Vagina (tissue), 2 donors: ENCODE measurements at regions not wholly inside any gene's neighbourhood (a gene's known extent, or its start where the extent isn't known, plus 50 kb on each side); places are given as distances from the start of the nearest gene placed in this dataset.

Experiments
- DNase-seq, 2 donors: peaks; one replicate each; pipeline ENCODE4 v3.0.0-alpha.2; 2017; ENCODE audit errors: extremely low spot score in 2 of 2
- H3K27ac ChIP-seq: fragments of 200-600 bp; sonication (generic); one replicate; pipeline ENCODE4 v1.5.1; 2019
- H3K27me3 ChIP-seq: fragments of 200-600 bp; sonication (generic); one replicate; pipeline ENCODE4 v1.5.1; 2019
- H3K36me3 ChIP-seq, 2 donors: fragments of 200-600 bp; sonication (generic); one replicate each; pipeline ENCODE4 v1.5.1; 2017 to 2019
- H3K4me1 ChIP-seq: fragments of 200-600 bp; sonication (generic); one replicate; pipeline ENCODE4 v1.5.1; 2019
- H3K4me3 ChIP-seq, 2 donors: fragments of 200-600 bp; sonication (generic); 1 replicate in 1 of 2; 2 replicates in 1 of 2; pipeline ENCODE4 v1.5.1; 2016 to 2019
- H3K9me3 ChIP-seq: fragments of 200-600 bp; sonication (generic); one replicate; pipeline ENCODE4 v1.5.1; 2019
- POLR2A ChIP-seq, 2 donors: fragments of 450-650 bp; IDR thresholded peaks; one replicate each; pipeline ENCODE4 v1.6.1; 2017; ENCODE audit warnings: antibody characterized with exemption in 2 of 2, mild to moderate bottlenecking in 2 of 2, moderate library complexity in 2 of 2
- POLR2AphosphoS5 ChIP-seq, 2 donors: sonication (generic); formaldehyde crosslinking; IDR thresholded peaks; one replicate each; pipeline ENCODE4 v1.9.0; 2017; ENCODE audit warnings: antibody characterized with exemption in 2 of 2, mild to moderate bottlenecking in 2 of 2, low read depth in 1 of 2; ENCODE audit not compliant: insufficient read depth in 1 of 2
- intact Hi-C: fragments of 100-400 bp; cut with DNase I; formaldehyde crosslinking; loops from one replicate; pipeline ENCODE4 v1.15.1; 2023
- TF ChIP-seq, protein P1 (sequence below), 3 experiments: fragments of 450-650 bp in 2 of 3; fragments of 200-600 bp in 1 of 3; sonication (generic) in 1 of 3; IDR thresholded peaks; one replicate each; pipeline ENCODE4 v1.5.1; 2017 to 2019; ENCODE audit warnings: antibody characterized with exemption in 3 of 3, mild to moderate bottlenecking in 2 of 3, moderate library complexity in 2 of 3

DNA sequence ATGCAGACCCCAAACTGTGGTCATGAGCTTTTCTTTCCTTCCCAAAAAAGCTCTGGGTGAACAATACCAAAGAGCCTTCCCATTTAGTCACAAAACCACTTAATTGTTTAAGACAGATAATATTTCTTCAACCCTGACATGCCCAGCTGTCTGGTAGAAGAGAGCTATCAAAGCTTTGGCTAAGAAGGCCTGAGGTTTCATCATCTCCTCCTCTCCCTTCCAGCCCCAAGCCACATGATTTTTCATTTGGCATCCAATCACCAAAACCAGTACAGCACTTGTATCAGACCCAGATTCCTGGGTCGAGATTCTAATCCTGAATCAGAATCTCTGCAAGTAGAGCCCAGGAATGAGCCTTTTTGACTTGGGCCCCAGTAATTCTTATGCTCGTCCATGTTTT, 199.6 kb upstream of the TMEM260 start:
- TF ChIP-seq, protein P1, sequence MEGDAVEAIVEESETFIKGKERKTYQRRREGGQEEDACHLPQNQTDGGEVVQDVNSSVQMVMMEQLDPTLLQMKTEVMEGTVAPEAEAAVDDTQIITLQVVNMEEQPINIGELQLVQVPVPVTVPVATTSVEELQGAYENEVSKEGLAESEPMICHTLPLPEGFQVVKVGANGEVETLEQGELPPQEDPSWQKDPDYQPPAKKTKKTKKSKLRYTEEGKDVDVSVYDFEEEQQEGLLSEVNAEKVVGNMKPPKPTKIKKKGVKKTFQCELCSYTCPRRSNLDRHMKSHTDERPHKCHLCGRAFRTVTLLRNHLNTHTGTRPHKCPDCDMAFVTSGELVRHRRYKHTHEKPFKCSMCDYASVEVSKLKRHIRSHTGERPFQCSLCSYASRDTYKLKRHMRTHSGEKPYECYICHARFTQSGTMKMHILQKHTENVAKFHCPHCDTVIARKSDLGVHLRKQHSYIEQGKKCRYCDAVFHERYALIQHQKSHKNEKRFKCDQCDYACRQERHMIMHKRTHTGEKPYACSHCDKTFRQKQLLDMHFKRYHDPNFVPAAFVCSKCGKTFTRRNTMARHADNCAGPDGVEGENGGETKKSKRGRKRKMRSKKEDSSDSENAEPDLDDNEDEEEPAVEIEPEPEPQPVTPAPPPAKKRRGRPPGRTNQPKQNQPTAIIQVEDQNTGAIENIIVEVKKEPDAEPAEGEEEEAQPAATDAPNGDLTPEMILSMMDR (IDR thresholded peaks at IDR 0.05) = no peak
- no peak for TF ChIP-seq POLR2A (IDR thresholded peaks at IDR 0.05)
- no peak for TF ChIP-seq POLR2AphosphoS5 (IDR thresholded peaks at IDR 0.05; ENCODE audit: insufficient read depth in 1 of 2, low read depth in 1 of 2)
- peaks cover 19% of the 10 kb centered on the region for H3K4me1 ChIP-seq
- intact Hi-C loops = no loop called here

GRCh38 chr14:56386024-56386423, 193.6 kb upstream of the TMEM260 start:
- H3K4me3 ChIP-seq = no peak overlapping the region
- no peaks in the 10 kb centered on the region for H3K4me1 ChIP-seq
- H3K36me3 ChIP-seq = no peaks in the 10 kb centered on the region
- H3K27ac ChIP-seq = no peak overlapping the region
- TF ChIP-seq POLR2A (IDR thresholded peaks at IDR 0.05) = no peak
- TF ChIP-seq, protein P1 (IDR thresholded peaks at IDR 0.05) = no peak
- TF ChIP-seq POLR2AphosphoS5 (IDR thresholded peaks at IDR 0.05; ENCODE audit: insufficient read depth in 1 of 2, low read depth in 1 of 2) = no peak
- H3K9me3 ChIP-seq = peaks cover 6% of the 10 kb centered on the region
- DNase-seq = no peak
- intact Hi-C loops = no loop called here
- H3K27me3 ChIP-seq = no peaks in the 10 kb centered on the region

More for the DNA sequence above, 199.6 kb upstream of the TMEM260 start:
- H3K4me3 ChIP-seq = no peak overlapping the region
- H3K27me3 ChIP-seq = no peaks in the 10 kb centered on the region
- peak overlapping the region; percentile 70 for H3K27ac ChIP-seq
- no peaks in the 10 kb centered on the region for H3K36me3 ChIP-seq
- H3K9me3 ChIP-seq = peaks cover 6% of the 10 kb centered on the region
- DNase-seq = no peak

GRCh38 chr14:56390859-56391258, 188.7 kb upstream of the TMEM260 start:
- H3K27ac ChIP-seq = no peak overlapping the region
- no peak overlapping the region for H3K4me3 ChIP-seq
- no peaks in the 10 kb centered on the region for H3K36me3 ChIP-seq
- H3K27me3 ChIP-seq = no peaks in the 10 kb centered on the region
- TF ChIP-seq POLR2A (IDR thresholded peaks at IDR 0.05) = no peak
- TF ChIP-seq, protein P1 (IDR thresholded peaks at IDR 0.05) = no peak
- no peak for TF ChIP-seq POLR2AphosphoS5 (IDR thresholded peaks at IDR 0.05; ENCODE audit: insufficient read depth in 1 of 2, low read depth in 1 of 2)
- DNase-seq = no peak
- intact Hi-C loops = no loop called here
- H3K9me3 ChIP-seq = no peaks in the 10 kb centered on the region
- no peaks in the 10 kb centered on the region for H3K4me1 ChIP-seq

DNA sequence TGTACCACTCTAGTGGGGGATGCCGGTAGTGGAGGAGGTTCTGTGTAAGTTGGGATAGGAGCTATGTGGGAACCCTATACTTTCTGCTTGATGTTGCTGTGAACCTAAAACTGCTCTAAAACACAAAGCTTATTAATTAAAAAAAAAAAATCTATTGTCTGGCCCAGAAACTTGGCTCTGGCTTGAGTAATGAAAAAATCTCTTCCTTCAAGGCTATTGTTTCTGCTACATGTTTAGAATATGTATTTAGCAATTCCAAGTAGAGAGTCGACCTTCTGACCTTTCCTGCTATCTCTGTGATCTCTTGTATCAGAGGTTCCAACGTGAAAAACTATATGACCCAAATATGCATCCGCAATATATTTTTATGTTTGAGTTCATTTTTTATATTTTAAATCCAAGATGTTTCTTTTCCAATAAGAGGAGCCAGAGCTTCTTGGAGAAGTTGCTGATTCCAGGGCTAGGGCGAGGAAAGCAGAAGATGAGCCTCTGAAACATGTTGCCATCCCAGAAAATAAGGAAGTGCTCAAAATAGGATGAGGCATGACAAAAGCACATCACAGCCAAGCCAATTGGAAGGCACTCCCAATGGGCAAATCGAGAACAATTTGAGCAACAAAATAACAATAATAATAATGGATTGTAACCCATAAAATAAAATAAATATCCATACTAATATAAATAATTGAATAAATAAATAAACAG, 184.6 kb upstream of the TMEM260 start:
- no peak for DNase-seq
- Histone ChIP-seq H3K9me3 (no peaks in the 10 kb centered on the region), H3K27ac (no peak overlapping the region), H3K27me3 (no peaks in the 10 kb centered on the region), H3K36me3 (no peaks in the 10 kb centered on the region), H3K4me3 (no peak overlapping the region), H3K4me1 (no peaks in the 10 kb centered on the region)
- TF ChIP-seq POLR2AphosphoS5 (IDR thresholded peaks at IDR 0.05; ENCODE audit: insufficient read depth in 1 of 2, low read depth in 1 of 2) = no peak
- TF ChIP-seq POLR2A (IDR thresholded peaks at IDR 0.05) = no peak
- TF ChIP-seq, protein P1 (IDR thresholded peaks at IDR 0.05) = no peak
- intact Hi-C loops = no loop called here

DNA sequence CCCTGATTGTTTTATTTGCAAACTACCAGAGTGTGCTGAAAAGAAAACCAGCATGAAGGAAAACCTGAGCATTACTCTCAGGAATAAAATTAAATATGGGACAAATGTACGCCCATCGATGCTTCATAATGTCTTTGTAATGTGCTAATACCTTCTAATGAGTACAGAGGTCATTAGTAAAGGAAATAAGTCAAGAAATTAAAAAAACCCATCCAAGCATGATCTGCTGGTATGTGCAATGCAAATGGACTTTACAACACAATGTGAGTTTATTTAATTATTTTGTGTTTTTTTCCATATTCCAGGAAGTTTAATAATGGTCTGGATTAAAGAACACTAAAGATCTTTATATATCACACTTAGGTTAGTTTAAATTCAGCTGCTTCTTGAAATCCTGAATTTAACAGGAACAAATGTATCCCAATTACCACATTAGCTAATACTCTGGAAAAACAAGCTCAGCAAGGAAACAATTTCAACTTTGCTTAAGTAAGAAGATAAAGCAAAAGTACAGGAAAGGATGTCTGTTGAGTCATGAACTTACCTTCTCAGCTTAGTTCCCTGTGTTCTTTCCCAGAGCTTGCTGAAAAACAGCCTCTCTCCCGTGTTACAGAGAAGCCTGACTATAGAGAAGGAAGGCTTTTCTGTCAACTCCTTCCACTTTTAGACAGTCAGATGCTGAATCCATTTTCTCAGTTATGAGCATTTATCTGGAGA, 179.3 kb upstream of the TMEM260 start:
- no peaks in the 10 kb centered on the region for H3K4me1 ChIP-seq

More for the DNA sequence above, 179.3 kb upstream of the TMEM260 start:
- Histone ChIP-seq H3K36me3 (no peaks in the 10 kb centered on the region), H3K27me3 (no peaks in the 10 kb centered on the region), H3K27ac (no peak overlapping the region), H3K9me3 (no peaks in the 10 kb centered on the region), H3K4me3 (no peak overlapping the region)
- TF ChIP-seq POLR2A (IDR thresholded peaks at IDR 0.05) (no peak), POLR2AphosphoS5 (IDR thresholded peaks at IDR 0.05; ENCODE audit: insufficient read depth in 1 of 2, low read depth in 1 of 2) (peak in 1 of 2 donors; percentile 64)
- intact Hi-C loops = no loop called here
- no peak for DNase-seq
